ENCODE measurements at regions not wholly inside any gene's neighbourhood (a gene's known extent, or its start where the extent isn't known, plus 50 kb on each side); places are given as distances from the start of the nearest gene placed in this dataset.

GRCh38 chr9:38186404-38187115 is 117.5 kb upstream of the SHB start:
- no TSS peak for BruUV-seq (replicated peaks)
- Mint-ChIP-seq H3K4me3 (ENCODE audit: unreplicated experiment) (no peak overlapping the region), H3K36me3 (ENCODE audit: insufficient read depth, unreplicated experiment) (no peaks in the 10 kb centered on the region), H3K27ac (ENCODE audit: low read depth, unreplicated experiment) (no peak overlapping the region), H3K4me1 (ENCODE audit: insufficient read depth, unreplicated experiment) (peaks cover 21% of the 10 kb centered on the region), H3K27me3 (ENCODE audit: insufficient read depth, unreplicated experiment) (no peaks in the 10 kb centered on the region), H3K9me3 (ENCODE audit: unreplicated experiment) (no peaks in the 10 kb centered on the region)
- TF ChIP-seq CTCF (IDR thresholded peaks at IDR 0.05; ENCODE audit: unreplicated experiment): no peak
- ChIA-PET POLR2A (interaction anchor here (1.1 kb wide), 1 partner anchor 89 kb away, joined by 3 read pairs; no protein-coding TSS in a partner anchor), CTCF (interaction anchor here (1.0 to 1.3 kb wide), 2 partner anchors 77 to 282 kb away, joined by 3 to 7 read pairs; no protein-coding TSS in a partner anchor)
- intact Hi-C loops (cut with micrococcal nuclease): no loop called here
- no peak for DNase-seq (ENCODE audit: unreplicated experiment)

DNA sequence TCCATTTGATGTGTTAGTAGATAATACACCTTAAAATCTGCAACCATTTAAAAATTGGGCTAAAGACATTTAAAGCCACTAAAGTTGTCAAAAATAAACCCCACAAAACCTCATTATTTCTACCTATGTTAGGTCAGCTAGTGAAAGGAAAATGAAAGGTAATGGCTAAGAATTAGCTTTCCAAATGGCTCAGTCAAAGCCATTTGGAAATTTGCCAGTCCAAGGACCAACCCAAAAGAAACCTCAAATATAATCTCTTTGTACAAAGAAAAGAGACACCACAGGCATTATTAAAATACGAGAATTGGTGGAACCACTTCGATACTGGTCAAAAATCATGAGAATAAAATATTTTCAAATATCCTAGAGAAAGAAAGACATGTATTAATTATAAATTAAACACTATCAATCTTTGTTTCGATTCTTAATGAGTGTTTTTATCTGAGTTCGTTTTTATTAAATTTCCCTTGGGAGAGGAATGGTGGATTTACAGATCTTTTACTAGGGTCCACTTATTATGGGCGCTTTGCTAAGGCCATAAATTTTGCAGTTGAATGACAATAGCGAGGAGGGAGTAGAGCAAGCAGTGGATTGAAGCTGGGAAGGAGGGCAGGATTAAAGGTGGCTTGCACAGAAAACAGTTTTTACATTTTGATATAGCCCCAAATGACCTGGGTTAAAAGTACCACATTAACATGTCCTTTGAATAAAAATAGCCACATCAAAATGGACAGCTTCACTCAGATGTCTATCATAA is 116.8 kb upstream of the SHB start:
- Mint-ChIP-seq H3K27ac (ENCODE audit: low read depth, unreplicated experiment) (no peak overlapping the region), H3K4me3 (ENCODE audit: unreplicated experiment) (no peak overlapping the region), H3K27me3 (ENCODE audit: insufficient read depth, unreplicated experiment) (no peaks in the 10 kb centered on the region), H3K4me1 (ENCODE audit: insufficient read depth, unreplicated experiment) (peaks cover 21% of the 10 kb centered on the region), H3K9me3 (ENCODE audit: unreplicated experiment) (no peaks in the 10 kb centered on the region), H3K36me3 (ENCODE audit: insufficient read depth, unreplicated experiment) (no peaks in the 10 kb centered on the region)
- BruUV-seq (replicated peaks): no TSS peak
- ChIA-PET CTCF (interaction anchor here (1.0 kb wide), 1 partner anchor 78 kb away, joined by 3 read pairs; no protein-coding TSS in a partner anchor), POLR2A (interaction anchor here (0.7 to 1.1 kb wide), 2 partner anchors 88 to 154 kb away, joined by 3 read pairs; no protein-coding TSS in a partner anchor)
- TF ChIP-seq CTCF (IDR thresholded peaks at IDR 0.05; ENCODE audit: unreplicated experiment): no peak
- DNase-seq (ENCODE audit: unreplicated experiment): no peak
- intact Hi-C loops (cut with micrococcal nuclease): no loop called here

DNA sequence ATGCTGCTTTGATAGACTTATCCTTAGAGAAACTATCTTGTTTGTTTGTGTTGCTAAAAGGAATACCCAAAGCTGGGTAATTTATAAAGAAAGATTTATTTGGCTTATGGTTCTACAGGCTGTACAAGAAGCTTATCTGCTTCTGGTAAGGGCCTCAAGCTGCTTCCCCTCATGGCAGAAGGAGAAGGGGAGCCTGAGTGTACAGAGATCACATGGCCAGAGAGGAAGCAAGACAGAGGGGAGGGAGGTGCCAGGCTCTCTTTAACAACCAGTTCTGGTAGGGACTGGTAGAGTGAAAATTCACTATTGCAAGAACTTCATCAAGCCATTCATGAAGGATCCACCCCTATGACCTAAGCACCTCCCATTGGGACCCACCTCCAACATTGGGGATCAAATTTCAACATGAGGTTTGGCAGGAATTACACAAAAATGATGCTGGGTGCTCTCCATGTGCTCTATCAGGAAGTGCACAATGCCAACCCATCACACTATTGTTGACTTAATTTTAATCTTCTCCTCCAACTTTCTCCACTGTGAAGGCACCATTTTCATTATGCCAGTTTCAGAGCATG is 115.1 kb upstream of the SHB start:
- POLR2A ChIA-PET: no interaction called here
- peak; percentile 84 for DNase-seq (ENCODE audit: unreplicated experiment)
- BruUV-seq (replicated peaks): no TSS peak
- intact Hi-C loops (cut with micrococcal nuclease): no loop called here
- Mint-ChIP-seq H3K27ac (ENCODE audit: low read depth, unreplicated experiment) (no peak overlapping the region), H3K4me1 (ENCODE audit: insufficient read depth, unreplicated experiment) (peaks cover 21% of the 10 kb centered on the region), H3K4me3 (ENCODE audit: unreplicated experiment) (no peak overlapping the region), H3K27me3 (ENCODE audit: insufficient read depth, unreplicated experiment) (no peaks in the 10 kb centered on the region), H3K36me3 (ENCODE audit: insufficient read depth, unreplicated experiment) (no peaks in the 10 kb centered on the region), H3K9me3 (ENCODE audit: unreplicated experiment) (no peaks in the 10 kb centered on the region)
- CTCF ChIA-PET: no interaction called here
- TF ChIP-seq CTCF (IDR thresholded peaks at IDR 0.05; ENCODE audit: unreplicated experiment): no peak

DNA sequence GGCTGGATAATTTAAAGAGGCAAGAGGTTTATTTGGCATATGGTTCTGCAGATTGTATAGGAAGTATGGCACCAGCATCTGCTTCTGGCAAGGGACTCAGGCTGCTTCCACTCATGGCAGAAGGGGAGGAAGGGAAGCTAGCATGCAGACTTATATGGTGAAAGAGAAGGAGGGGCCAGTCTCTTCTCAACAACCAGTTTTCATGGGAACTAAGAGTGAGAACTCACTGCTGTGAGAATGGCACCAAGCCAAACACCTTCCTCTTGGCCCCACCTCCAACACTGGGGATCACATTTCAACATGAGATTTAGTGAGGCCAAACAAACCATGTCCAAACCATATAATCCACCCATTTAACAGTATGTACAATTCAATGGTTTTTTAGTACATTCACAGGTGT is 113.3 kb upstream of the SHB start:
- POLR2A ChIA-PET: interaction anchor here (0.7 kb wide), 1 partner anchor 8 kb away, joined by 3 read pairs; no protein-coding TSS in a partner anchor
- CTCF ChIA-PET: interaction anchor here (0.7 to 1.0 kb wide), 3 partner anchors 20 to 69 kb away, joined by 3 read pairs; no protein-coding TSS in a partner anchor
- Mint-ChIP-seq H3K36me3 (ENCODE audit: insufficient read depth, unreplicated experiment) (no peaks in the 10 kb centered on the region), H3K9me3 (ENCODE audit: unreplicated experiment) (no peaks in the 10 kb centered on the region), H3K4me3 (ENCODE audit: unreplicated experiment) (no peak overlapping the region), H3K4me1 (ENCODE audit: insufficient read depth, unreplicated experiment) (peaks cover 21% of the 10 kb centered on the region), H3K27me3 (ENCODE audit: insufficient read depth, unreplicated experiment) (no peaks in the 10 kb centered on the region), H3K27ac (ENCODE audit: low read depth, unreplicated experiment) (no peak overlapping the region)
- no peak for TF ChIP-seq CTCF (IDR thresholded peaks at IDR 0.05; ENCODE audit: unreplicated experiment)
- BruUV-seq (replicated peaks): no TSS peak
- intact Hi-C loops (cut with micrococcal nuclease): no loop called here
- peak; percentile 74 for DNase-seq (ENCODE audit: unreplicated experiment)
